HG03460 (cell line): ENCODE measurements at regions not wholly inside any gene's neighbourhood (a gene's known extent, or its start where the extent isn't known, plus 50 kb on each side); places are given as distances from the start of the nearest gene placed in this dataset.

ENCODE experiments used
- ATAC-seq: cut with Tn5 transposase; IDR thresholded peaks from one replicate; pipeline ENCODE4 v1.9.1; 2021; ENCODE audit not compliant: unreplicated experiment

DNA sequence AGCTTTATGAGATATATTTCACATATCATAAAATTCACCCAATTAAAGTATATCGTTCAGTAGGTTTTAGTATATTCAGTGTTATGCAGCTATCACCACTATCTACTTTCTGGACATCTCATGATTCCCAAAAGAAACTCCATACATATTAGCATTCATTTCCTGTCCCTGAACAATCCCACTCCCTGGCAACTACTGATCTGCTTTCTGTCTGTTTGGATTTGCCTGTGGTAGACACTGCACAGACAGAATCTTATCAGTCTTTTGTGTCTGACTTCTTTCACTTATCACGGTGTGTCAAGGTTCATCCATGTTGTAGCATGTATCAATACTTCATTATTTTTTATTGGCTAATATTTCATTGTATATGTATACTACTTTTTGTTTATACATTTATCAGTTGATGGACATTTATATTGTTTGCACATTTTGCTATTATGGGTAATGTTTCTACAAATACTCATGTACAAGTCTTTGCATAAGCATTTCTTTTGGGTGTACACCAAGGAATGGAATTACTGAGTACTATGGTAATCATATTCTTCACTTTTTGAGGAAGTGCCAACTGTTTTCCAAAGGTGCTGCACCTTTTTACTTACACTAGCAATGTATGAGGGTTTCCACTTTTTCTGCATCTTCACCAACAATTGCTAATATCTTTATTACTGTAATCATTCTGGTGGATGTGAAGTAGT lies 373.9 kb downstream of the AASDHPPT start:
- ATAC-seq, result no peak

DNA sequence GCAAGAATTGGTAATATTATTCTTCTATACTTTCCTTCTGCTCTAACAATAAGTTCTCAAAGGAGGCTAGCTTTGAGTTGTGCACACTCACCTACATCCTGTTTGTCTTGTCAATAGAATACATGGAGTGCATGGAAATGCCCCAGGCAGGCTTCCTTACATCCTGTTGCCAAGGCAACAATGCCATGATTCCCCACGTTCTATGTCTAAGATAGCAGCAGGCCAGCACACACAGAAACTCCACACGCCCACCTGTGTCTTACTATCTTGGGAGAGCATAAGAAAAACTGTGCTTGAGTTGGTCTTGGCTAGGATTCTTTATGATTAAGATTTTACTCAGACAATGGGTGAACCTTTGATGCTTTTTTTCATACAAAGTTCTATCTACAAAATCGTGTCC lies 379.2 kb downstream of the AASDHPPT start:
- ATAC-seq, result no peak

DNA sequence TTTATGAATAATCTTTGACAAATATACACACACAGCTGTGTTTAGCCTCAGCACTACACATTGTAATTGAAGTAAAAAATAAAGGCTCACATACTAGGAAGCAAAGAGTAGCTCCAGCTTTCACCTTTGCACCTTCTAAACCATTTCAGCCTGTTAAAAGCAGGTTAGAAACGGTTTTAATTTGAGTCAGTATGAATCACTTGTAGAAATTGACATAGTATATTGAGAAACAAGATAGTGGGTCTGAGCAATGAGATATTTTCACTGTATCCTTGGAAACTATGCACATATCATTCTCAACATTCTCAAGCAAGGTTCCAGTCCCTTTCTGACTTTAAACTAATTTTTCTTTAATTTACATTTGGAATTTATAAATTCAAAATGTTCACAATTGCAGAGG lies 380.3 kb downstream of the AASDHPPT start:
- no peak for ATAC-seq

- no peak for ATAC-seq
Measured at GRCh38 chr11:106459135-106459534, 381.7 kb downstream of the AASDHPPT start.

DNA sequence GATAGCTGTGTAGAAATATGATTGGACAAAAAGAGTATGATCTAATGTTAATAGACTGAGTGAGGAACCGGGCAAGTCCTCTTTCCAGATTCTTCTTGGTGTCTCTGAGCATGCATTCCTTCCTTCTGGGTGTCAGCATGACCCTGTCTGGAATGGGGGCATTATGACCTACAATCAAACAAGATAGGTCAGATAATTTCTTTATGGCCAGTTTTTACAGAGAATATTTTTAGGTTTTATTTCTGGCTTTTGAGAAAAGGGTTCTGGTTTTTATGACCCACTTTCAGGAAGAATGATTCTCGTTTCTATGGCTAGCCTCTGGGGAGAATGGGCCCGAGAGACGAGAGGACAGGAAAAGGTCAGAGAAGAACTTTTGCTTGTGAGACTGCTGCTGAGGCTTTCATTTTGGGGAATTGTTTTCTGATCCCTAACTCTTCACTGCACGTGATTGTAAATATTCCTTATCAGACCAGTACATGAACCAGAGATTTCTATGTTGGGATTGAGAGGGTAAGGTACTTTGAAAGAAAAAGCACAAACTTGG lies 383.8 kb downstream of the AASDHPPT start:
- no peak for ATAC-seq

- ATAC-seq, result no peak
Measured at GRCh38 chr11:106461839-106462545, 384.5 kb downstream of the AASDHPPT start.

GRCh38 chr11:106463154-106463553 lies 385.7 kb downstream of the AASDHPPT start:
- ATAC-seq, result no peak

GRCh38 chr11:106463796-106464201 lies 386.3 kb downstream of the AASDHPPT start:
- no peak for ATAC-seq

GRCh38 chr11:106464728-106465127 lies 387.3 kb downstream of the AASDHPPT start:
- ATAC-seq, result no peak

DNA sequence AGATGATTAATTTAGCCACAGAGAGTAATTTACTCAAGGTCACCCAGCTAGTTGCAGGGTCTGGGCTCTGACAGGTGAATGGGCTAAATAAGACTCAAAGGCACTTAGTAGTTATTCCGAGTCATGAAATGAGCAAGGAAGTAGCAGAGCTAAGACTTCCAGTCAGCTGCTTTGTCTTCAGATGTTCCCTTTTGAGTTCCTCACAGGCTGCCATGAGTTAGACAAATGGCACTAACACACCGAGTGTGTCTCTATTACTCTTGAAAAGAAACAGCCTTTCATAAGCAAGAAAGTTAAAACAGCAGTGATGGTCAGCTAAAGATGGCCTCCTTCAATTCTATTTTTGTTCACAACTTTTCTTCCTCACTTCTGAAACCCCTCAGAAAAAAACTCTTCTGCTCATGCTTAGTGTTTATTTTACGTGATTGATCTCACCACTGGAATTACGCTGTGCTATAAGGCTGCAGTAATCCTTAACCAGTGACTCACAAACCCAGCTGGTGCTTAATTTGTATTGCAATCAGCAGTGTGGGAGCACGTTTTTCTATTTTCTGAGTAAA lies 389.1 kb downstream of the AASDHPPT start:
- no peak for ATAC-seq

- ATAC-seq, result no peak
Measured at GRCh38 chr11:106467501-106467900, 390.0 kb downstream of the AASDHPPT start.

DNA sequence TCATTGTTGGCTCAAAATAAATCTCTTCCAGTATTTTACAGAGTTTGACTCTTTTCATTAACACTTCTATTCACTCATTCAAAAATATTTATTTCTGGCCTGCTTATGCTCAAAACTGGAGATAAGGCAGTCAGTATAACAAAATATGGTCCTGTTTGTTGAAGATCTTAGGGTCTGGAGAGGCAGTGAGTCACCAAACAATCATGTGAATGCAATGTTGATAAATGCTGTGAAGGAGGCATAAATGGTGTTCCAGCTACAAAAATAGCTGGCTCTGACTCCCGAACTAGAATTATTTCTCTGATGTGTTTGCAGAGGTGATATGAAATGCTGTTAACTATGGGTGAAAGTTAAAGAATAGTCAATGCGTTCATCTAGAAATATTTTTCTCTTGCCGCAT lies 390.6 kb downstream of the AASDHPPT start:
- ATAC-seq, result no peak

DNA sequence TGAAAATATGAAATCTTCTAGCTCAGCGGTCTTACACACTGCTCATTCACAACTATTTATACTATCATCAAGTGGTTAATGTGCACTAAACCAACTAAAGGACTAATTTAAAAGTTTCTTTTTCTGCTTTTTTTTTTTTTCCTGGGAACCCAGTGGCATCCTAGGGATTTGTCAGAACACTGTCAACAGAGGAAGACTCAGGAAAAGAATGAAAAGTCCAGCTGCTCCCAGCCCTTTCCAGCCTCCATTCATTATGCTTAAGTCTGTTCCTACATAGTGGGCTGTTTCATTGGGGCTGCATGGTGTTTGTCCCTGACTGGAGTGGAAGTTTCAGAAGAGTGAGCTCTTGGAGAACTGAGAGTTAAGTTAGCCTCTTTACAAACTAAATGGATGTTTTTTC lies 391.1 kb downstream of the AASDHPPT start:
- no peak for ATAC-seq

DNA sequence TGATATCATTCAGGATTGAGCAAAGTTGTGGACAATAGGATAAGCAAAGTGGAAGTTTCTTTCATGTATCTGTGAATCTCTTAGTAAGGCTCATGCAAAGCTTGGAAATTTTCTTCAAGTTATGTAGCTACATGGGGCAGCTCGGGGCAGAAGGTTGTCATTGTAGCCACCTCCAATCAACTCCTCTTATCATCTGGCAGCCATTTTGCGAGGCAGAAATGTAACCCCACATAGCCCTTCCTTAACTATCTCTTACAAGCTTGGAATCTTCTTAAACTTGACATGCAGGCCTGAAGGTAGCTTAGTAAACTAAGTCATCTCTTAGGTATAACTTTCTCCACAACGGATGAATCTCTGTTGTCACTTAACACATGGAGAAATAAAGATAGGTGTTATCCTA lies 392.8 kb downstream of the AASDHPPT start:
- ATAC-seq, result no peak

DNA sequence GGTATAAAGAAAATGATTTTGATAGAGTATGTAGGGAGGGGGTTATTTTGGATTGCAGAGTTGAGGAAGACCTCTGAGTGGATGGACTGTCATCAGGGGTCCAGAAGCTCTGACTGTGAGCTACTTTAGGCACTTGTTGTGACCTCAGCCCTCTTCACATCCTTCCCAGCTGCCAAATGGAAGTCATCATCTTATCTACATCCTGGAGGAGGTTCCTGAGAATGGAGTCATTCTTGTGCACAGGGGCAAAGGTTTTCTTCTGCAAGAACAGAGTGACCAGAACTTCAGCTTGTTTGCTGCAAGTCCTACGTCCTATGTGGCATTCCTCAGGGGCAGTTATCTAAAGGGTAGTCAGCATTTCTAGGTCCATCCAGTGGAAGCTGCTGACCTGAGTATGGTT lies 393.8 kb downstream of the AASDHPPT start:
- no peak for ATAC-seq

DNA sequence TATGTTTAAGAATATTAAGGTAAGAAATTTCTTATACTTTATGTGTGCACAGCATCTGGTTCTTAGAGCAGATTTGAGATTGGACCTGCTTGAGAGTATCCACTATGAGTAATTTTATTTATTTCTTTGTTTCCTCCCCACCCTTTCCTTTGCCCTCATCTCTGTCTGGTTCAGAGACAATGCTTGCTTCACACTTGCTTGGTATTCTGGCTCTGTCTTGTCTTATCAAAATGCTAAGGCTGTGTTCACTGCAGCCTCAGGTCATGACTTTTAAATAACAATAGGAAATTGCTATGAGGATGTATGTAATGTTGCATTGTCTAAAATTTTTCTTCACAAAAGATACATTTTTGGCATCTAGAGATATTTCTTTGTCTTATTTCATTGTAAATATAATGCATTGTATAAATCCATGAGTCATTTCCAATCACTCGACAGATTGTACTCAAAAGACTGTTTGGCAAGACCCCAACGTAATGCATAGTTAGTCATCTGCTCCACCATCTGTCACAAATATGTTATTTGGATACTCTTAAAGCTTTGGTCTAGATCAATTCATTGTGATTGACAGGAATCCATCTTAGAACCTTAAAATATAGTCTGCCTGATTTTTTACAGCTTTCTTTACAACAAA lies 395.7 kb downstream of the AASDHPPT start:
- ATAC-seq, result no peak

DNA sequence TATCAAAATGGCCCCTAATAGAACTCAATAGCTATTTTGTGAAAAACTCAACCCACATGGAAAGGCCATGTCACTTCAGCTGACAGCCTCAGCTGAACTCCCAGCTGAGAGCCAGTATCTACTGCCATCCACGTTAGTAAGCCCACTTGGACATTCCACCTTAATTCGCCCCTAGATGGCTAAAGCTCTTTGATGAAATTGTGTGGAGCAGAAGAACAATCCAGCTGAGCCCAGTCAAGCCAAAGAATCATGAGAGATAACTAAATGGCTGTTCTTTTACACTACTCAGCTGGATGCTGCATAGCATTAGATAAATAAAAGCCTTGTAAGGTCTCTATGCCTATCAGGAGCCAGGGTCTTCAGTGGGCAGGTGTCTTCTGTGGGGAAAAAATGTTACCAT lies 396.8 kb downstream of the AASDHPPT start:
- no peak for ATAC-seq

DNA sequence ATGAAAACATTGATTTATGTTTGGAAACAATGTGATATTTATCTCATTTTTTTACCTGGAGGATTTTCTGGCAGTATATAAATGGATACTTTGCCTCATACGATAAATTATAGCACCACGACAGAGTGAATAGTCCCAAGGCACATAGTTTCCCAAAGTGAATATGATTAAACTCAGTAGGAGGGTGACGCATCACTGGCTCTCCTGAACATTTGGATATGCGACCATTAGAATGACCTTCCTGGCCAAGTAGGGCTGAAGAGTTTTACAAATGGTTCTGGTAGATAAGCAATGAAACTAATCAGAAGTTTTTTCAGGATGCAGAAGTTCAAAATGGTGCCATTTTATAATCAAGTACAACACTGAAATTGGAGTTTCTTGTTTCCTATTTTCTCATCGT lies 397.7 kb downstream of the AASDHPPT start:
- no peak for ATAC-seq

DNA sequence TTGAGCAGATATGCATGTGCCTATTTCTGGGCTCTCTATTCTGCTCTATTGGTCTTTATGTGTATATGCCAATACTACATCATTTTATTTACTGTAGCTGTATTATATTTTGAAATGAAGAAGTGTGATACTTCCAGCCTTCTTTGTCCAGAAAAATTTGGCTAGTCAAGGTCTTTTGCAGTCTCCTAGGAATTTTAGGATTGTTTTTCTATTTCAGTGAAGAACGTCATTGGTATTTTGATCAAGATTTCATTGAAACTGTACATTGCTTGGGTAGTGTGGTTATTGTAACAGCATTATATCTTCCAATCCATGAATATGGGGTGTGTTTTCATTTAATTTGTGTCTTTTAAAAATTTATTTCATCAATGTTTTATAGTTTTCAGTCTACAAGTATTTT lies 400.3 kb downstream of the AASDHPPT start:
- no peak for ATAC-seq

DNA sequence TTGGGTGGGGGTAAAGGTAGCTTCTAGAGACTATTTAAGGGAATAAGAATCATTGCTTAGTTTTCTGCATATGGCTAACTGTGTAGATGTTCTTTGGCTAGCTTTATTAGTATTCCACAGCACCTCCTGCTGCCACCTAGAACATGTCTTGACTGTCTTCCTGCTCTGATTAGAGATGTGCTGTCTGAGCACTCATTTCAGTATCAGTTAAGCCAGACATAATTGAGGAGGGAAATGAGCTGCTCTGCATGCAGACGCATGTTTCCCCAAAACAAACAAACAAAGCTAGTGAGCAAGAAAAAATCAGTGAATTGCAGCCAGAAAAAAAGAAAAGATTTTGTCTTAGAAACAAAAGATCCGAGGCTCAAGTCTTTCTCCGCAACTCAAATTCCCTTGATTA lies 402.2 kb downstream of the AASDHPPT start:
- no peak for ATAC-seq

DNA sequence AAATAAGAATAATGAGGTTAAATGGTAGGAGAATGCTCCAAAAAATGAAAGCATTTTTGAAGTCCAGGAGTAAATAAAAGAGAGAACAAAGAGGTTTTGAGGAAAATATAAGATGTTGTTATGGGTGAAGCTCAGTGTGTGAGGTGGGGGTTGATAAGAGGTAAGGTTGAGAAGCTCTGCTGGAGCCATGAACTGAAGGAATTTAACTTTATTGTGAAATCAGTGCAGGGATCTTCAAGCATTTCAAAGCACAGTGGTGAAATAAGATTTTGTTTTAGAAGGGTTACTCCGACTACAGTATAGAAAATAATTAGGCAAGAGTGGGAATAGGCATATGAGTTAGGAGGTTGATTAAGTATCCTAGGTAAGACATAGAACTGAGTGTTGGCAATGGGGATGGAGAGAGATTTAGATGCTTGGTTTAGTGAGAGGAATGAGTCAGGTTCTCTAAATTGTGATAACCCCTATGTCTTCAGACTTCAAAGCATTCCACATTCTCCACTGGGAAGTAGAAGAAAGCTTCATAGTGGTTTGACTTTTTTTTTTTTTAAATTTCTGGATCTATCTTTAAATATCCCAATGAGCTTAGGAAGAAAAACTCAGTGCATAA lies 403.2 kb downstream of the AASDHPPT start:
- ATAC-seq, result no peak
